Glutamatergic neuron (in vitro differentiated cells): ENCODE measurements at regions not wholly inside any gene's neighbourhood (a gene's known extent, or its start where the extent isn't known, plus 50 kb on each side); places are given as distances from the start of the nearest gene placed in this dataset.

ENCODE experiments used
- DNase-seq: peaks from one replicate; pipeline ENCODE4 v3.0.0; 2022
- H3K27ac Mint-ChIP-seq: one replicate; pipeline ENCODE4 v1.8.0; 2020; ENCODE audit warnings: mild to moderate bottlenecking, mixed read lengths, inconsistent platforms; ENCODE audit not compliant: unreplicated experiment
- H3K27me3 Mint-ChIP-seq: one replicate; pipeline ENCODE4 v1.8.0; 2020; ENCODE audit warnings: mild to moderate bottlenecking, moderate library complexity, mixed read lengths, inconsistent platforms; ENCODE audit not compliant: unreplicated experiment
- H3K36me3 Mint-ChIP-seq: one replicate; pipeline ENCODE4 v1.8.0; 2020; ENCODE audit warnings: mild to moderate bottlenecking, mixed read lengths, inconsistent platforms; ENCODE audit not compliant: unreplicated experiment
- H3K4me1 Mint-ChIP-seq: one replicate; pipeline ENCODE4 v1.8.0; 2020; ENCODE audit warnings: mild to moderate bottlenecking, low read depth, mixed read lengths, inconsistent platforms; ENCODE audit not compliant: unreplicated experiment
- H3K4me3 Mint-ChIP-seq: one replicate; pipeline ENCODE4 v1.8.0; 2020; ENCODE audit warnings: mild to moderate bottlenecking, mixed read lengths, inconsistent platforms; ENCODE audit not compliant: unreplicated experiment
- H3K9me3 Mint-ChIP-seq: one replicate; pipeline ENCODE4 v1.8.0; 2020; ENCODE audit warnings: mild to moderate bottlenecking, moderate library complexity, mixed read lengths, inconsistent platforms; ENCODE audit not compliant: unreplicated experiment
- TF ChIP-seq, protein P1 (sequence below): fragments of 200-600 bp; sonication (generic); IDR thresholded peaks from one replicate; pipeline ENCODE4 v1.5.0; 2021; ENCODE audit not compliant: partially characterized antibody, unreplicated experiment

DNA sequence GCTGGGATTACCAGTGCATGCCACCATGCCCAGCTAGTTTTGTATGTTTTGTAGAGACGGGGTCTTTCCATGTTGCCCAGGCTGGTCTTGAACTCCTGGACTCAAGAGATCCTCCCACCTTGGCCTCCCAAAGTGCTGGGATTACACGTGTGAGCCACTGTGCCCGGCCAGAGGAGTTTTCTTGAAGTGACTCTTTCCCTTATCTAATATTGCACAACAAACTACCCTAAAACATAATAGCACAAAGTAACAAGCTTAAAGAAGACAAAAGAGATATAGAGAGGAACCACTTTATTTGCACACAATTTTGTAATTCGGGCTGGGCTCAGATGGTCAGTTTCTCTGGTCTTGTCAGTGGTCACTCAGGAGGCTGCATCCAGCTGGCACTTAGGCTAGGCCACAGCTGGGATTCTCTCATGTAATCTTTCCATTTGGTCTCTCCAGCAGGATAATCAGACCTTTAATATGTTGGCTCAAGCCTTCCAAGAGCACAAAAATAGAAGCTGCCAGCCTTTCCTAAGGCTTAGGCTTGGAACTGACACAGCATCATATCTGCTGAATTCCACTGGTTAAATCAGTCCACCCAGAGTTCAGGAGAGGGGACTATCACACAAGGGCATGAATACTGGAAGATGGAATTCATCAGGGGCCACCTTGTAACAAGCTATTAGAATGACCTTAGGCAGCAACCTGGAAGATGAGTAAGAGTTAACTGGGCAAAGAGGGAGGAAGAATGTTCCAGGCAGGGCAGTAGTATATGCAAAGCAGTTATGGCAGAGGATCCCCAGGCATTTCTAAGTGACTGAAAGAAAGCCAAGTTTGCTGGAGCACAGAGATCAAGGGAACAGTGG, 56.7 kb upstream of the PNRC1 start:
- Mint-ChIP-seq H3K4me3 (no peak overlapping the region), H3K27me3 (no peaks in the 10 kb centered on the region), H3K36me3 (no peaks in the 10 kb centered on the region), H3K9me3 (no peaks in the 10 kb centered on the region), H3K27ac (no peak overlapping the region), H3K4me1 (peaks cover 3% of the 10 kb centered on the region)
- TF ChIP-seq, protein P1, sequence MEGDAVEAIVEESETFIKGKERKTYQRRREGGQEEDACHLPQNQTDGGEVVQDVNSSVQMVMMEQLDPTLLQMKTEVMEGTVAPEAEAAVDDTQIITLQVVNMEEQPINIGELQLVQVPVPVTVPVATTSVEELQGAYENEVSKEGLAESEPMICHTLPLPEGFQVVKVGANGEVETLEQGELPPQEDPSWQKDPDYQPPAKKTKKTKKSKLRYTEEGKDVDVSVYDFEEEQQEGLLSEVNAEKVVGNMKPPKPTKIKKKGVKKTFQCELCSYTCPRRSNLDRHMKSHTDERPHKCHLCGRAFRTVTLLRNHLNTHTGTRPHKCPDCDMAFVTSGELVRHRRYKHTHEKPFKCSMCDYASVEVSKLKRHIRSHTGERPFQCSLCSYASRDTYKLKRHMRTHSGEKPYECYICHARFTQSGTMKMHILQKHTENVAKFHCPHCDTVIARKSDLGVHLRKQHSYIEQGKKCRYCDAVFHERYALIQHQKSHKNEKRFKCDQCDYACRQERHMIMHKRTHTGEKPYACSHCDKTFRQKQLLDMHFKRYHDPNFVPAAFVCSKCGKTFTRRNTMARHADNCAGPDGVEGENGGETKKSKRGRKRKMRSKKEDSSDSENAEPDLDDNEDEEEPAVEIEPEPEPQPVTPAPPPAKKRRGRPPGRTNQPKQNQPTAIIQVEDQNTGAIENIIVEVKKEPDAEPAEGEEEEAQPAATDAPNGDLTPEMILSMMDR, result no peak
- peak; percentile 19 for DNase-seq

DNA sequence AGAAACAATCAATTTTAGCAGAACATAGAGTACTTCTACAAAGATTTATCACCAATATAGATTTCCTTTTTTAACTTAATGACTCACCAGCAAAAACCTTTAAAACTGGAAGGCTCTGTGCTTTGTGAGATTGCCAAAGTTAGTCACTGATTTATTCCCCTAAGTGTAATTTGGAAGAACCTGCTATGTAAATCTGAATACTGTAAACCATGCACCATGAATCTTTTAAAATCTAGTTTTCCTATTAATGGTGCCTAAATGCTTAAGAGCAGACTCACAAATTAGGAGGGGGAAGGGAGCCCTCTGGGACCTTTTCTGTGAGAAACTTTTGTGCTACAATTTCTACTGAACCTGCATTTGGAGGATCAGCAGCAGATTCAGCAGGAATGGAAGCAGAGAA, 57.8 kb upstream of the PNRC1 start:
- Mint-ChIP-seq H3K27me3 (no peaks in the 10 kb centered on the region), H3K36me3 (no peaks in the 10 kb centered on the region), H3K4me1 (peaks cover 3% of the 10 kb centered on the region), H3K27ac (no peak overlapping the region), H3K9me3 (no peaks in the 10 kb centered on the region), H3K4me3 (no peak overlapping the region)
- TF ChIP-seq, protein P1, result no peak
- no peak for DNase-seq

DNA sequence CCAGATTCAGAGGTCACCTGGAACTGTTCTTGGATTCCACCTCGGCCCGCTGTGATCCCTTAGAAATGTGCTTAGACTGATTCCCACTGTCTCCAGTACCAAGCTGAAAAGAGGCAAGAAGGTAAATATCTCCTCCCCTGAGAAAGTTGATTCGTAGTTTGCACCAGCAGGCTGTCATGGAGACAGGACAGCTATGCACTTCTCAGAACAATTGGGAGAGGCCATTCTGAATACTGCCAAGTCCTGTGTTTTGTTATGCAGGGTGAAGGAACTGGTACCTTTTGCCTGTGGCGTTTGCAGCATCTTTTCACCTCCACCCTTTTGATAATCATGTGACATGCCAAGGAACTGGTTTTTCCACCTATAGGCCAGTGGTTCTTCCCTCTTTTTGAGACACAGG, 58.2 kb upstream of the RNGTT start:
- TF ChIP-seq, protein P1, result no peak

DNA sequence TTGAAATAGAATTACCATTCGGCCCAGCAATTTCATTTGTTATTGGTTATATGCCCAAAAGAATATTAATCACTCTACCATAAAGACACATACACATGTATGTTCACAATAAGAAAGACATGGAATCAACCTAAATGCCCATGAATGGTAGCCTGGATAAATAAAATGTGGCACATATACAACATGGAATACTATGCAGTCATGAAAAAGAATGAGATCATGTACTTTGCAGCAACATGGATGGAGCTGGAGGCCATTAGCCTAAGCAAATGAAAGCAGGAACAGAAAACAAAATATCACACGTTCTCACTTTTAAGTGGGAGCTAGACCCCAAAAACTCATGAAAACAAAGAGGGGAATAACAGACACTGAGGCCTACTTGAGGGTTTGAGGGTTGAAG, 52.6 kb upstream of the RNGTT start:
- no peak overlapping the region for H3K4me3 Mint-ChIP-seq
- TF ChIP-seq, protein P1, result no peak

More for the DNA sequence above, 58.2 kb upstream of the RNGTT start:
- Mint-ChIP-seq H3K27me3 (no peaks in the 10 kb centered on the region), H3K36me3 (no peaks in the 10 kb centered on the region), H3K4me3 (no peak overlapping the region), H3K27ac (no peak overlapping the region), H3K4me1 (peaks cover 3% of the 10 kb centered on the region), H3K9me3 (peaks cover 2% of the 10 kb centered on the region)
- no peak for DNase-seq

DNA sequence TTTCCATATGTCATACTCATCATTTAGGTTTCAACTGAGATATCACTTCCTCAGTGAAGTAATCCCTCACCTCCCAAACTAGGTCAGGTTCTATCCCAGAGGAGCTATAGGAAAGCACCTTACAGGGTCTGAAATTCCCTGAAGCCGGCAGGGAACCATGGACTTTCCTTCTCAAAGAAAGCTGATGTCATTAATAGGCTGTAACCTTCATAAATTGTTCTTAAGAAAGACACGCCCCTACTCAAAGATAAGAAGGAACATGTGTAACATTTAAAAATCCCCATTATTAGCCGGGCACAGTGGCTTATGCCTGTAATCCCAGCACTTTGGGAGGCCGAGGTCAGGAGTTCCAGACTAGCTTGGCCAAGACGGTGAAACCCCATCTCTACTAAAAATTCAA, 50.0 kb upstream of the RNGTT start:
- Mint-ChIP-seq H3K4me1 (no peaks in the 10 kb centered on the region), H3K9me3 (peaks cover 2% of the 10 kb centered on the region), H3K4me3 (no peak overlapping the region), H3K36me3 (no peaks in the 10 kb centered on the region), H3K27ac (no peak overlapping the region), H3K27me3 (no peaks in the 10 kb centered on the region)
- TF ChIP-seq, protein P1, result no peak
- no peak for DNase-seq

More for the DNA sequence above, 52.6 kb upstream of the RNGTT start:
- Mint-ChIP-seq H3K36me3 (no peaks in the 10 kb centered on the region), H3K4me1 (no peaks in the 10 kb centered on the region), H3K27ac (no peak overlapping the region), H3K9me3 (peaks cover 2% of the 10 kb centered on the region), H3K27me3 (no peaks in the 10 kb centered on the region)
- no peak for DNase-seq
